ENCODE measurements at regions not wholly inside any gene's neighbourhood (a gene's known extent, or its start where the extent isn't known, plus 50 kb on each side); places are given as distances from the start of the nearest gene placed in this dataset.

GRCh38 chr13:111482806-111483620, 162.6 kb downstream of the TEX29 start:
- H3K9me3 ChIP-seq (ENCODE audit: control insufficient read depth in 1 of 2, low read length in 2 of 2) = peaks cover 0 to 20% of the 10 kb centered on the region in 2 donors
- H3K36me3 ChIP-seq (ENCODE audit: control insufficient read depth in 1 of 2, insufficient read depth in 2 of 2, low read length in 2 of 2) = no peaks in the 10 kb centered on the region
- no peak overlapping the region for H3K4me3 ChIP-seq (ENCODE audit: low read depth in 1 of 2, low read length in 2 of 2)
- no peaks in the 10 kb centered on the region for H3K4me1 ChIP-seq (ENCODE audit: control insufficient read depth in 1 of 2, insufficient read depth in 2 of 2, low read length in 2 of 2)
- H3K27me3 ChIP-seq (ENCODE audit: low read depth, low read length) = no peaks in the 10 kb centered on the region
- H3K27ac ChIP-seq (ENCODE audit: low read length) = no peak overlapping the region

- no peaks in the 10 kb centered on the region for H3K27me3 ChIP-seq (ENCODE audit: low read depth, low read length)
- H3K4me1 ChIP-seq (ENCODE audit: control insufficient read depth in 1 of 2, insufficient read depth in 2 of 2, low read length in 2 of 2) = no peaks in the 10 kb centered on the region
- H3K9me3 ChIP-seq (ENCODE audit: control insufficient read depth in 1 of 2, low read length in 2 of 2) = peaks cover 0 to 26% of the 10 kb centered on the region in 2 donors
- no peaks in the 10 kb centered on the region for H3K36me3 ChIP-seq (ENCODE audit: control insufficient read depth in 1 of 2, insufficient read depth in 2 of 2, low read length in 2 of 2)
- no peak overlapping the region for H3K4me3 ChIP-seq (ENCODE audit: low read depth in 1 of 2, low read length in 2 of 2)
- no peak overlapping the region for H3K27ac ChIP-seq (ENCODE audit: low read length)
These were observed 163.2 kb downstream of the TEX29 start for GRCh38 chr13:111483621-111483987.

- Histone ChIP-seq H3K9me3 (ENCODE audit: control insufficient read depth in 1 of 2, low read length in 2 of 2) (peaks cover 0 to 26% of the 10 kb centered on the region in 2 donors), H3K4me3 (ENCODE audit: low read depth in 1 of 2, low read length in 2 of 2) (no peak overlapping the region), H3K27me3 (ENCODE audit: low read depth, low read length) (no peaks in the 10 kb centered on the region), H3K36me3 (ENCODE audit: control insufficient read depth in 1 of 2, insufficient read depth in 2 of 2, low read length in 2 of 2) (no peaks in the 10 kb centered on the region), H3K27ac (ENCODE audit: low read length) (no peak overlapping the region), H3K4me1 (ENCODE audit: control insufficient read depth in 1 of 2, insufficient read depth in 2 of 2, low read length in 2 of 2) (no peaks in the 10 kb centered on the region)
These were observed 163.9 kb downstream of the TEX29 start for GRCh38 chr13:111484141-111484925.

GRCh38 chr13:111484959-111485358, 164.5 kb downstream of the TEX29 start:
- Histone ChIP-seq H3K9me3 (ENCODE audit: control insufficient read depth in 1 of 2, low read length in 2 of 2) (peaks cover 0 to 26% of the 10 kb centered on the region in 2 donors), H3K4me3 (ENCODE audit: low read depth in 1 of 2, low read length in 2 of 2) (no peak overlapping the region), H3K27me3 (ENCODE audit: low read depth, low read length) (no peaks in the 10 kb centered on the region), H3K36me3 (ENCODE audit: control insufficient read depth in 1 of 2, insufficient read depth in 2 of 2, low read length in 2 of 2) (no peaks in the 10 kb centered on the region), H3K27ac (ENCODE audit: low read length) (no peak overlapping the region), H3K4me1 (ENCODE audit: control insufficient read depth in 1 of 2, insufficient read depth in 2 of 2, low read length in 2 of 2) (no peaks in the 10 kb centered on the region)

GRCh38 chr13:111485491-111486250, 165.2 kb downstream of the TEX29 start:
- no peaks in the 10 kb centered on the region for H3K36me3 ChIP-seq (ENCODE audit: control insufficient read depth in 1 of 2, insufficient read depth in 2 of 2, low read length in 2 of 2)
- no peak overlapping the region for H3K4me3 ChIP-seq (ENCODE audit: low read depth in 1 of 2, low read length in 2 of 2)
- H3K27me3 ChIP-seq (ENCODE audit: low read depth, low read length) = no peaks in the 10 kb centered on the region
- H3K4me1 ChIP-seq (ENCODE audit: control insufficient read depth in 1 of 2, insufficient read depth in 2 of 2, low read length in 2 of 2) = no peaks in the 10 kb centered on the region
- no peak overlapping the region for H3K27ac ChIP-seq (ENCODE audit: low read length)
- H3K9me3 ChIP-seq (ENCODE audit: control insufficient read depth in 1 of 2, low read length in 2 of 2) = peaks cover 0 to 26% of the 10 kb centered on the region in 2 donors

- no peaks in the 10 kb centered on the region for H3K4me1 ChIP-seq (ENCODE audit: control insufficient read depth in 1 of 2, insufficient read depth in 2 of 2, low read length in 2 of 2)
- peaks cover 0 to 26% of the 10 kb centered on the region in 2 donors for H3K9me3 ChIP-seq (ENCODE audit: control insufficient read depth in 1 of 2, low read length in 2 of 2)
- no peaks in the 10 kb centered on the region for H3K27me3 ChIP-seq (ENCODE audit: low read depth, low read length)
- no peak overlapping the region for H3K27ac ChIP-seq (ENCODE audit: low read length)
- no peak overlapping the region for H3K4me3 ChIP-seq (ENCODE audit: low read depth in 1 of 2, low read length in 2 of 2)
- no peaks in the 10 kb centered on the region for H3K36me3 ChIP-seq (ENCODE audit: control insufficient read depth in 1 of 2, insufficient read depth in 2 of 2, low read length in 2 of 2)
These were observed 165.9 kb downstream of the TEX29 start for GRCh38 chr13:111486331-111486730.

GRCh38 chr13:111486801-111487200, 166.4 kb downstream of the TEX29 start:
- H3K4me3 ChIP-seq (ENCODE audit: low read depth in 1 of 2, low read length in 2 of 2) = peak overlapping the region in 1 of 2 donors; percentile 33
- H3K27ac ChIP-seq (ENCODE audit: low read length) = no peak overlapping the region
- no peaks in the 10 kb centered on the region for H3K4me1 ChIP-seq (ENCODE audit: control insufficient read depth in 1 of 2, insufficient read depth in 2 of 2, low read length in 2 of 2)
- H3K27me3 ChIP-seq (ENCODE audit: low read depth, low read length) = no peaks in the 10 kb centered on the region
- H3K9me3 ChIP-seq (ENCODE audit: control insufficient read depth in 1 of 2, low read length in 2 of 2) = peaks cover 0 to 26% of the 10 kb centered on the region in 2 donors
- no peaks in the 10 kb centered on the region for H3K36me3 ChIP-seq (ENCODE audit: control insufficient read depth in 1 of 2, insufficient read depth in 2 of 2, low read length in 2 of 2)

- H3K9me3 ChIP-seq (ENCODE audit: control insufficient read depth in 1 of 2, low read length in 2 of 2) = peaks cover 0 to 26% of the 10 kb centered on the region in 2 donors
- H3K4me1 ChIP-seq (ENCODE audit: control insufficient read depth in 1 of 2, insufficient read depth in 2 of 2, low read length in 2 of 2) = no peaks in the 10 kb centered on the region
- H3K27me3 ChIP-seq (ENCODE audit: low read depth, low read length) = no peaks in the 10 kb centered on the region
- H3K36me3 ChIP-seq (ENCODE audit: control insufficient read depth in 1 of 2, insufficient read depth in 2 of 2, low read length in 2 of 2) = no peaks in the 10 kb centered on the region
- H3K4me3 ChIP-seq (ENCODE audit: low read depth in 1 of 2, low read length in 2 of 2) = no peak overlapping the region
- H3K27ac ChIP-seq (ENCODE audit: low read length) = no peak overlapping the region
These were observed 168.2 kb downstream of the TEX29 start for GRCh38 chr13:111488486-111489132.

- no peaks in the 10 kb centered on the region for H3K4me1 ChIP-seq (ENCODE audit: control insufficient read depth in 1 of 2, insufficient read depth in 2 of 2, low read length in 2 of 2)
- H3K4me3 ChIP-seq (ENCODE audit: low read depth in 1 of 2, low read length in 2 of 2) = no peak overlapping the region
- H3K27me3 ChIP-seq (ENCODE audit: low read depth, low read length) = no peaks in the 10 kb centered on the region
- H3K36me3 ChIP-seq (ENCODE audit: control insufficient read depth in 1 of 2, insufficient read depth in 2 of 2, low read length in 2 of 2) = no peaks in the 10 kb centered on the region
- H3K9me3 ChIP-seq (ENCODE audit: control insufficient read depth in 1 of 2, low read length in 2 of 2) = peaks cover 0 to 26% of the 10 kb centered on the region in 2 donors
- H3K27ac ChIP-seq (ENCODE audit: low read length) = no peak overlapping the region
These were observed 168.9 kb downstream of the TEX29 start for GRCh38 chr13:111489301-111489700.

GRCh38 chr13:111490611-111491010, 170.2 kb downstream of the TEX29 start:
- no peaks in the 10 kb centered on the region for H3K4me1 ChIP-seq (ENCODE audit: control insufficient read depth in 1 of 2, insufficient read depth in 2 of 2, low read length in 2 of 2)
- no peaks in the 10 kb centered on the region for H3K36me3 ChIP-seq (ENCODE audit: control insufficient read depth in 1 of 2, insufficient read depth in 2 of 2, low read length in 2 of 2)
- no peaks in the 10 kb centered on the region for H3K27me3 ChIP-seq (ENCODE audit: low read depth, low read length)
- no peak overlapping the region for H3K27ac ChIP-seq (ENCODE audit: low read length)
- H3K9me3 ChIP-seq (ENCODE audit: control insufficient read depth in 1 of 2, low read length in 2 of 2) = peaks cover 0 to 26% of the 10 kb centered on the region in 2 donors
- H3K4me3 ChIP-seq (ENCODE audit: low read depth in 1 of 2, low read length in 2 of 2) = no peak overlapping the region

All from muscle layer of duodenum (tissue), 2 donors.